Lower leg skin (tissue), 3 donors: ENCODE measurements at regions not wholly inside any gene's neighbourhood (a gene's known extent, or its start where the extent isn't known, plus 50 kb on each side); places are given as distances from the start of the nearest gene placed in this dataset.
A peak's percentile ranks its signal among the peaks of the same experiment; 100 is the strongest.

Experiments used
- CTCF ChIP-seq, 3 donors: fragments of 450-650 bp; IDR thresholded peaks; one replicate each; pipeline ENCODE4 v1.5.1; 2016; ENCODE audit warnings: antibody characterized with exemption in 3 of 3, mild to moderate bottlenecking in 3 of 3, moderate library complexity in 2 of 3
- POLR2A ChIP-seq, 2 donors: fragments of 450-650 bp; IDR thresholded peaks; one replicate each; pipeline ENCODE4 v1.6.1; 2016 to 2017; ENCODE audit warnings: antibody characterized with exemption in 2 of 2, mild to moderate bottlenecking in 1 of 2, moderate library complexity in 1 of 2

- TF ChIP-seq CTCF (IDR thresholded peaks at IDR 0.05) (peak in 2 of 3 donors; percentile 59 to 97), POLR2A (IDR thresholded peaks at IDR 0.05) (no peak)
Observed at GRCh38 chr1:201703621-201704438, 125.1 kb upstream of the IPO9 start.
